ENCODE measurements at regions not wholly inside any gene's neighbourhood (a gene's known extent, or its start where the extent isn't known, plus 50 kb on each side); places are given as distances from the start of the nearest gene placed in this dataset.

DNA sequence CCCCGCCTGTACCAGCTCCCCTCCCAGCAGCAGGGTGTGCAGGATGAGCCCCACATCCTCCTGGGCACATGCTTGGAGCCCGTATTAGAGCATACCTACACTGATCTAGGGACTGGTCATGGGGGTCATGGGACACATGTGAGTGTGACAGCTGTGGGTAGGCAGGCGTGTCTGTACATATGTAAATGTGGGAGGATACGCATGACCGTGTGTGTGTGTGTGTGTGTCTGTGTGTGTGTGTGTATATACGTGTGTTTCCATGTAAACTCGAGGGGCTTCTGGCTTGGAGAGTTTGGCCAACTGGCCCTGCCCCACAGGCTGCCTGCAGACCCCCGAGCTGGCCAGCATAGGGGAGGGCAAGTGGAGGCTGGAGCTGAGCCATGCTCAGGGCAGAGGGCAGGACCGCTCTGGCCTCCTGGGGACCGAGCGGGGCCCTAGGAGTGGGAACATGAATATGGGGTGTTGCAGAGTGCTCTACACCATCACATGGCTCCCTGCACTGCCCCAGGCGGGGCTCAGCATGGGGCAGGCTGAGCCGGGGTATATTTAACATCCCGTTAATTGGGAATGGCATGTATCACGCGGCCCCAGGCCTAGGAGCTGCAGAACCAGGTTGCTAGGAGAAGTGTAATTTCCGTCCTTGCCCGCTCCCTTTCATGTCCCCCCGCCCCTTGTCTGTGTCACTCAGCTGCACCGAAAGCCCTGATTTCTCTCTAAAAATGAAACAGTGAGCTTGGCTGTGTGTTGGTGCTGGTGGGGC is 152.7 kb upstream of the PCBD1 start:
- intact Hi-C loops (cut with micrococcal nuclease) = no loop called here
- TF ChIP-seq CEBPB (IDR thresholded peaks at IDR 0.05; ENCODE audit: low read depth) (no peak), ZNF274 (IDR thresholded peaks at IDR 0.05; ENCODE audit: low read depth, low read length) (no peak), EZH2phosphoT487 (IDR thresholded peaks at IDR 0.05; ENCODE audit: borderline replicate concordance) (no peak), EGR1 (IDR thresholded peaks at IDR 0.05; ENCODE audit: low read depth) (no peak)
- no peak overlapping the region for H3K9ac ChIP-seq (ENCODE audit: low read length)
- RAD21 ChIA-PET (ENCODE audit: low non-redundant PET in 1 of 2, low total read pairs in 2 of 2, uncharacterized antibody in 2 of 2, unreplicated experiment in 2 of 2) = no interaction called here
- no peak overlapping the region for H3K4me3 ChIP-seq (replicated peaks in 1 of 2; ENCODE audit: low read depth in 1 of 2, low read length in 2 of 2)
- no peaks in the 10 kb centered on the region for H3K9me3 ChIP-seq (ENCODE audit: control insufficient read depth in 1 of 2, insufficient read depth in 1 of 2, low read depth in 1 of 2, low read length in 2 of 2)
- CTCF ChIA-PET = no interaction called here
- 0 out of 2 replicates have a peak, but pooled peaks cover 2% of the 10 kb centered on the region for H3K27me3 ChIP-seq (ENCODE audit: insufficient read depth, low read length)
- no peaks in the 10 kb centered on the region for H3K79me2 ChIP-seq (ENCODE audit: insufficient read depth, low read length)
- BruUV-seq (replicated peaks) = no TSS peak
- H3K27ac ChIP-seq (ENCODE audit: low read depth, low read length) = no peak overlapping the region
- H3K36me3 ChIP-seq (ENCODE audit: control insufficient read depth in 1 of 2, insufficient read depth in 2 of 2, low read length in 2 of 2) = no peaks in the 10 kb centered on the region
- no peak for DNase-seq (ENCODE audit: low read depth, low spot score)
- ATAC-seq = no peak
- H2AFZ ChIP-seq (ENCODE audit: low read depth, low read length, poor library complexity, severe bottlenecking) = no peak overlapping the region
- no peaks in the 10 kb centered on the region for H3K4me1 ChIP-seq (ENCODE audit: control insufficient read depth in 1 of 2, insufficient read depth in 2 of 2, low read length in 2 of 2)
- H4K20me1 ChIP-seq (ENCODE audit: insufficient read depth) = no peaks in the 10 kb centered on the region
- H3K4me2 ChIP-seq (ENCODE audit: low read length) = no peak overlapping the region
- H3K9me2 ChIP-seq (ENCODE audit: insufficient read depth) = no peaks in the 10 kb centered on the region
- POLR2A ChIA-PET = no interaction called here

DNA sequence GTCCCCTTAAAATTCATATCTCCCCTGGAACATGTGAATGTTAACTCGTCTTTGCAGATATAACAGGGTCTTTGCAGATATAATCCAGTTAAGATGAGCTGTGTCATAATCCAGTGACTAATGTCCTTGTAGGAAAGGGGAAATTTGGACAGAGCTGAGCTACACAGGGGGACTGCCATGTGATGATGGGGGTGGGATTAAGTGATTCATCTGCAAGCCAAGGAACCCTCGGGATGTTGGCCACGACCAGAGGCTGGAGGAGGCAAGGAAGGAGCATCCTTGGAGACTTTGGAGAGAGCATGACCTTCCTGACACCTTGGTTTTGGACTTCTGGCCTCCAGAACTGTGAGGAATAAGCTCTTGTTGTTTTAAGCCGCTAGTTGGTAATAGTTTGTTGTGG is 153.9 kb upstream of the PCBD1 start:
- Histone ChIP-seq H3K9ac (ENCODE audit: low read length) (no peak overlapping the region), H3K4me1 (ENCODE audit: control insufficient read depth in 1 of 2, insufficient read depth in 2 of 2, low read length in 2 of 2) (no peaks in the 10 kb centered on the region), H3K9me2 (ENCODE audit: insufficient read depth) (no peaks in the 10 kb centered on the region), H3K27ac (ENCODE audit: low read depth, low read length) (no peak overlapping the region), H3K27me3 (ENCODE audit: insufficient read depth, low read length) (0 out of 2 replicates have a peak, but pooled peaks cover 2% of the 10 kb centered on the region), H3K4me2 (ENCODE audit: low read length) (no peak overlapping the region), H2AFZ (ENCODE audit: low read depth, low read length, poor library complexity, severe bottlenecking) (no peak overlapping the region), H3K79me2 (ENCODE audit: insufficient read depth, low read length) (no peaks in the 10 kb centered on the region), H3K36me3 (ENCODE audit: control insufficient read depth in 1 of 2, insufficient read depth in 2 of 2, low read length in 2 of 2) (no peaks in the 10 kb centered on the region), H3K9me3 (ENCODE audit: control insufficient read depth in 1 of 2, insufficient read depth in 1 of 2, low read depth in 1 of 2, low read length in 2 of 2) (no peaks in the 10 kb centered on the region), H3K4me3 (replicated peaks in 1 of 2; ENCODE audit: low read depth in 1 of 2, low read length in 2 of 2) (no peak overlapping the region), H4K20me1 (ENCODE audit: insufficient read depth) (no peaks in the 10 kb centered on the region)
- ChIA-PET POLR2A (no interaction called here), CTCF (no interaction called here), RAD21 (ENCODE audit: low non-redundant PET in 1 of 2, low total read pairs in 2 of 2, uncharacterized antibody in 2 of 2, unreplicated experiment in 2 of 2) (no interaction called here)
- intact Hi-C loops (cut with micrococcal nuclease) = no loop called here
- TF ChIP-seq ZFX (IDR thresholded peaks at IDR 0.05) (no peak), RAD21 (IDR thresholded peaks at IDR 0.05; ENCODE audit: low read depth) (no peak), TCF7L2 (IDR thresholded peaks at IDR 0.05; ENCODE audit: borderline replicate concordance, extremely low read depth, insufficient read depth, insufficient read length) (no peak), EZH2phosphoT487 (IDR thresholded peaks at IDR 0.05; ENCODE audit: borderline replicate concordance) (no peak), CTCF (IDR thresholded peaks at IDR 0.05 in 2 of 3, conservative IDR thresholded peaks at IDR 0.05 in 1 of 3; ENCODE audit: borderline replicate concordance in 1 of 3, insufficient read depth in 1 of 3, low read depth in 2 of 3, low read length in 2 of 3) (no peak), ZNF274 (IDR thresholded peaks at IDR 0.05; ENCODE audit: low read depth, low read length) (no peak), EGR1 (IDR thresholded peaks at IDR 0.05; ENCODE audit: low read depth) (no peak), FOSL1 (IDR thresholded peaks at IDR 0.05; ENCODE audit: low read depth) (no peak), ZBTB33 (IDR thresholded peaks at IDR 0.05; ENCODE audit: extremely low read depth, insufficient replicate concordance, low read length) (no peak), POLR2A (IDR thresholded peaks at IDR 0.05; ENCODE audit: borderline replicate concordance, extremely low read depth, insufficient read depth, insufficient read length) (no peak), POLR2AphosphoS5 (IDR thresholded peaks at IDR 0.05; ENCODE audit: low read depth, low read length) (no peak), ELF1 (IDR thresholded peaks at IDR 0.05; ENCODE audit: borderline replicate concordance, low read depth) (no peak), JUND (IDR thresholded peaks at IDR 0.05) (no peak), SIN3A (IDR thresholded peaks at IDR 0.05; ENCODE audit: low read depth) (no peak)
- no TSS peak for BruUV-seq (replicated peaks)
- DNase-seq (ENCODE audit: low read depth, low spot score) = no peak
- no peak for ATAC-seq

All from HCT116 (cell line).